ENCODE measurements at regions not wholly inside any gene's neighbourhood (a gene's known extent, or its start where the extent isn't known, plus 50 kb on each side); places are given as distances from the start of the nearest gene placed in this dataset.

GRCh38 chr6:112477125-112477524 is 130.0 kb downstream of the RFPL4B start:
- no peak for TF ChIP-seq CTCF (IDR thresholded peaks at IDR 0.05)
- no peak for TF ChIP-seq POLR2A (IDR thresholded peaks at IDR 0.05)
